Ishikawa (cell line): ENCODE measurements at regions not wholly inside any gene's neighbourhood (a gene's known extent, or its start where the extent isn't known, plus 50 kb on each side); places are given as distances from the start of the nearest gene placed in this dataset.

ENCODE experiments used
- CEBPB ChIP-seq: IDR thresholded peaks from 2 replicates; pipeline ENCODE4 v1.6.1; 2012
- CREB1 ChIP-seq: IDR thresholded peaks from 2 replicates; pipeline ENCODE4 v1.6.1; 2012; ENCODE audit warnings: low read depth
- EGR1 ChIP-seq: IDR thresholded peaks from 2 replicates; pipeline ENCODE4 v1.6.1; 2012
- EP300 ChIP-seq: IDR thresholded peaks from 2 replicates; pipeline ENCODE4 v1.6.1; 2012; ENCODE audit warnings: borderline replicate concordance
- FOXM1 ChIP-seq: IDR thresholded peaks from 2 replicates; pipeline ENCODE4 v1.6.1; 2012; ENCODE audit warnings: low read depth, borderline replicate concordance
- NFIC ChIP-seq: IDR thresholded peaks from 2 replicates; pipeline ENCODE4 v1.6.1; 2012
- RAD21 ChIP-seq: IDR thresholded peaks from 2 replicates; pipeline ENCODE4 v1.6.1; 2012; ENCODE audit warnings: low read depth
- TAF1 ChIP-seq: IDR thresholded peaks from 2 replicates; pipeline ENCODE4 v1.6.1; 2012; ENCODE audit warnings: low read depth, mild to moderate bottlenecking
- TCF12 ChIP-seq: IDR thresholded peaks from 2 replicates; pipeline ENCODE4 v1.6.1; 2012; ENCODE audit warnings: low read depth
- TEAD4 ChIP-seq: IDR thresholded peaks from 2 replicates; pipeline ENCODE4 v1.6.1; 2012
- YY1 ChIP-seq: IDR thresholded peaks from 2 replicates; pipeline ENCODE4 v1.6.1; 2012; ENCODE audit warnings: low read depth
- ZBTB7A ChIP-seq: IDR thresholded peaks from 2 replicates; pipeline ENCODE4 v1.6.1; 2012; ENCODE audit warnings: low read depth
- TF ChIP-seq, protein P1 (sequence below): IDR thresholded peaks from 2 replicates; pipeline ENCODE4 v1.6.1; 2012
- TF ChIP-seq, protein P2 (sequence below): IDR thresholded peaks from 2 replicates; pipeline ENCODE4 v1.6.1; 2012; ENCODE audit warnings: low read depth, mild to moderate bottlenecking
- TF ChIP-seq, protein P3 (sequence below): IDR thresholded peaks from 2 replicates; pipeline ENCODE4 v1.6.1; 2012

DNA sequence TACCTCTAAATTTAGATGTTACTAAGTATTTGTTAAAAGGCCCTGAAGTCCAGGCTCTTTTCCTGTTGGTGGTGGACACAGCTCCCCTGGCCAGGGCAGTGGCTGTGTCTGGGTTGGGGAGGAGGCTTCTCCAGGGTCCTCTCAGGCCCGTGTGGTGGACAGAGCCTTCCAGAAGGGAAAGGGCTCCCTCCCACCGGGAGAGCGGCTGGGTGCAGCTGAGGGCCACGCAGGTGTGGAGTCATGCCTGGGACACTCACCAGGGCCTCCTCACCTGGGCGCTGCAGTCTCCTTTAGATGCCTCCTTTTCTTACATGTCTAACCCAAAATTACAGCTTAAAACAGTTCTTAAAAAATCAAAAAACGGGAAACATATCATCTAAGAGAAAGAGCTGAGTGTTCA lies 128.2 kb upstream of the TCERG1L start:
- TF ChIP-seq NFIC: no peak
- TF ChIP-seq CREB1: no peak

DNA sequence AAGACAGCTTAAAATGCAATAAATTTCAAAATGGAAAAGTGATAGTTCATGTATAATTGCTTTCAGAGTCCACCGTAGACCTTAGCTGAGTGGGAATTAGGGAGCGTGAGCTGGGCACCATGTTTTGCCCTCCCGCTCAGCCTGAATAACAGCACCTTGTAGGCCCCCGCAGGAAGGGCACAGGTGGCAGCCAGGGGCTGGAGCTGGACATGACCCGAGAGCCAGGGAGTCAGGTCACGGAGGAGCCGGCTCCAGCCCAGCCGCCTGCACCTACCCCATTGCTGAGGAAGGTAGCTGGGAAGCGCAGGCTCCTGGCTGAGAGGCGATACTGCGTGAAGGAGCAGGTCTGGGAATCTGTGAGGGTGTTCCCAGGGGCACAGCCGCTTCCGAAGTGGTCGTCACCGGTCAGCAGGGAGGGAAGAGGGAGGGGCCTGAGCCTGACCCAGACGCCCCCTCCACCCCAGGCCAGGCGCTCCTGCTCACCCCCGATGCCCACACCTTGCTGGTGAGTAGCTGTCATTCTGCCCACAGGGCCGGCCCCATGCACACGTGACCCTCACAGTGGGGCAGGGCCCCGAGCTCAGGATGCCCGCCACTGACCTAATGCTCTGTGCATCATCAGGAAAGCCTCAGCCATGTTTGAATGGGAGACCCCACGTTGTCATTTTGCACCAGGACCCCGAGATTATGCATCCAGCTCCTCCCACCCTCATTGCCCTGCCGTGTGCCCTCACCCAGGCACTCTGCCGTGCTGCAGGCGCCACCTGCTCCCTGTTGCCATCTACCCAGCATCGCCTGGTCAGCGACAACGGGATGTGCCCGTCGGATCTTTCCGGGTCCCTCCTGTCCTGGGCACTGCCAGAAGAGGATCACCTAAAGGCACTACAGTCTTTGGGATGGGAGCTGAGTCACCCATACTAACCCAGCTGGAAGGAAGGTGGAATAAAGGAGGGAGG lies 129.2 kb upstream of the TCERG1L start:
- TF ChIP-seq NFIC: no peak
- TF ChIP-seq CEBPB: no peak
- TF ChIP-seq, protein P1, sequence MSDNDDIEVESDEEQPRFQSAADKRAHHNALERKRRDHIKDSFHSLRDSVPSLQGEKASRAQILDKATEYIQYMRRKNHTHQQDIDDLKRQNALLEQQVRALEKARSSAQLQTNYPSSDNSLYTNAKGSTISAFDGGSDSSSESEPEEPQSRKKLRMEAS: no peak
- no peak for TF ChIP-seq TEAD4
- TF ChIP-seq TCF12: no peak
- TF ChIP-seq, protein P2, sequence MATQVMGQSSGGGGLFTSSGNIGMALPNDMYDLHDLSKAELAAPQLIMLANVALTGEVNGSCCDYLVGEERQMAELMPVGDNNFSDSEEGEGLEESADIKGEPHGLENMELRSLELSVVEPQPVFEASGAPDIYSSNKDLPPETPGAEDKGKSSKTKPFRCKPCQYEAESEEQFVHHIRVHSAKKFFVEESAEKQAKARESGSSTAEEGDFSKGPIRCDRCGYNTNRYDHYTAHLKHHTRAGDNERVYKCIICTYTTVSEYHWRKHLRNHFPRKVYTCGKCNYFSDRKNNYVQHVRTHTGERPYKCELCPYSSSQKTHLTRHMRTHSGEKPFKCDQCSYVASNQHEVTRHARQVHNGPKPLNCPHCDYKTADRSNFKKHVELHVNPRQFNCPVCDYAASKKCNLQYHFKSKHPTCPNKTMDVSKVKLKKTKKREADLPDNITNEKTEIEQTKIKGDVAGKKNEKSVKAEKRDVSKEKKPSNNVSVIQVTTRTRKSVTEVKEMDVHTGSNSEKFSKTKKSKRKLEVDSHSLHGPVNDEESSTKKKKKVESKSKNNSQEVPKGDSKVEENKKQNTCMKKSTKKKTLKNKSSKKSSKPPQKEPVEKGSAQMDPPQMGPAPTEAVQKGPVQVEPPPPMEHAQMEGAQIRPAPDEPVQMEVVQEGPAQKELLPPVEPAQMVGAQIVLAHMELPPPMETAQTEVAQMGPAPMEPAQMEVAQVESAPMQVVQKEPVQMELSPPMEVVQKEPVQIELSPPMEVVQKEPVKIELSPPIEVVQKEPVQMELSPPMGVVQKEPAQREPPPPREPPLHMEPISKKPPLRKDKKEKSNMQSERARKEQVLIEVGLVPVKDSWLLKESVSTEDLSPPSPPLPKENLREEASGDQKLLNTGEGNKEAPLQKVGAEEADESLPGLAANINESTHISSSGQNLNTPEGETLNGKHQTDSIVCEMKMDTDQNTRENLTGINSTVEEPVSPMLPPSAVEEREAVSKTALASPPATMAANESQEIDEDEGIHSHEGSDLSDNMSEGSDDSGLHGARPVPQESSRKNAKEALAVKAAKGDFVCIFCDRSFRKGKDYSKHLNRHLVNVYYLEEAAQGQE: no peak
- TF ChIP-seq, protein P3, sequence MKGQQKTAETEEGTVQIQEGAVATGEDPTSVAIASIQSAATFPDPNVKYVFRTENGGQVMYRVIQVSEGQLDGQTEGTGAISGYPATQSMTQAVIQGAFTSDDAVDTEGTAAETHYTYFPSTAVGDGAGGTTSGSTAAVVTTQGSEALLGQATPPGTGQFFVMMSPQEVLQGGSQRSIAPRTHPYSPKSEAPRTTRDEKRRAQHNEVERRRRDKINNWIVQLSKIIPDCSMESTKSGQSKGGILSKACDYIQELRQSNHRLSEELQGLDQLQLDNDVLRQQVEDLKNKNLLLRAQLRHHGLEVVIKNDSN: peak; percentile 45; the same call in 1 of the 2 replicates

DNA sequence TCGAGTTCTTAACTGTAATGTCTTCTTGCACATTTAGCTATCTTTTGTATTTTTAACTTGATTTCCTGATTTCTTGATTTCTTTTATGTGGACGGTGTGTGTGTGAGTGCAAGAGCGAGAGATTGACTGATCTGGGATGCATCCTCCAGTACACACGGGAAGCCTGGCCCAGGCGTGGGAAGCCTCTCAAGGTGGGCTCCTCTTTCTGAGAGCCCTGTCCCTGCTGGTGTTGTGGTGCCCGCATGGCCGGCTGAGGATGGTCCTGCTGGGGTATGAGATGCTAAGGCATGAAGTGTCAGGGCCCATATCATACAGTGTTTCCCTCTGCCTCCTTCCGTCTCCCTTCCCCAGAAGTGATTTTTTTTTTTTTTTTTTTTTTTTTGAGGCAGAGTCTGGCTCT lies 130.8 kb upstream of the TCERG1L start:
- TF ChIP-seq TEAD4 (no peak), FOXM1 (no peak), RAD21 (no peak), NFIC (no peak), EGR1 (no peak)

DNA sequence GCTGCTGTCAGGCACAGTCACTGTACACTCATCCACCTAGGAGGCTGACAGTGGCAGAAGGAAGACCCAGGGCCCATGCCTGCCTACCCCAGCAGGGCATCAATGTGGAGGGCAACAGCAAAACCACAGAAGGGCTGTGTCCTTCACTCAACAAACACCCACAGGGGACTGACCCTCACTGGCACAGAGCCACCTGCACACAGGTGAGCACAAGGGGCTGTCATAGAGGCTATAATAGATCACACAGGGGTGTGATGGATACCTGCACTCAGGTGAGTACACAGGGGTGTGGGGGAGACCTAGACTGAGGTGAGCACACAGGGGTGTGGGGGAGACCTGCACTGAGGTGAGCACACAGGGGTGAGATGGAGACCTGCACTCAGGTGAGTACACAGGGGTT lies 132.8 kb upstream of the TCERG1L start:
- TF ChIP-seq, protein P3: no peak
- TF ChIP-seq TEAD4: no peak
- TF ChIP-seq TAF1: no peak
- TF ChIP-seq TCF12: no peak
- no peak for TF ChIP-seq ZBTB7A
- TF ChIP-seq NFIC: no peak
- TF ChIP-seq, protein P2: no peak
- TF ChIP-seq FOXM1: no peak
- TF ChIP-seq YY1: no peak
- TF ChIP-seq EGR1: no peak
- no peak for TF ChIP-seq CEBPB
- no peak for TF ChIP-seq CREB1
- TF ChIP-seq, protein P1: no peak
- TF ChIP-seq EP300: no peak

DNA sequence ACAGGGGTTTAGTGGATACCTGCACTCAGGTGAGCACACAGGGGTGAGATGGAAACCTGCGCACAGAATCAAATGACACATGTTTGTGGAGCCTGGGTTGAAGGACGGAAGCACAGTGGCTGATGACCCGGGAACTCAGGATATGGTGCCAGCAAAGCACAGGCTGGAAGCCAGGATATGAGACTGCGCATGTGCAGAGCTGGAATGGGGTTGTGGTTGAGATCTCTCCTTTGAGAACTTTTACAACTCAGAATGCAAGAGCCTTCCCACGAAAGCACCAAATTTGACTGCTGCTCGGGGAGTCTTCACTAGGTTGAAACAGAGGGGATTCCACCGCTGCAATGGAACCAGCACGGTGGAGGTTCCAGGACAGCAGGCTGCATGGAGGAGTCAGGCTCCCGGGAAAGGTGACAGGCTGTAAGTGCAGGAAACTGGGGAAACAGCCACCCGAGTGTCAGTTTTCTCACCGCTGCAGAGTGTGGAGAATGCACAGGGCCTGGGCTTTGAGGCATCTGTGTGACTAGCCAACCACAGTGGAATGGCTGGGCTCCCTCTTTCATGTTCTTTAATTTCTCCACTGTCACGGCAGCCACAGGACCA lies 133.4 kb upstream of the TCERG1L start:
- TF ChIP-seq TEAD4 (no peak), EP300 (no peak), FOXM1 (no peak), TCF12 (no peak), CEBPB (no peak), EGR1 (no peak), YY1 (no peak), TAF1 (no peak), RAD21 (no peak), ZBTB7A (no peak)
- TF ChIP-seq, protein P1: no peak
- TF ChIP-seq, protein P3: no peak

DNA sequence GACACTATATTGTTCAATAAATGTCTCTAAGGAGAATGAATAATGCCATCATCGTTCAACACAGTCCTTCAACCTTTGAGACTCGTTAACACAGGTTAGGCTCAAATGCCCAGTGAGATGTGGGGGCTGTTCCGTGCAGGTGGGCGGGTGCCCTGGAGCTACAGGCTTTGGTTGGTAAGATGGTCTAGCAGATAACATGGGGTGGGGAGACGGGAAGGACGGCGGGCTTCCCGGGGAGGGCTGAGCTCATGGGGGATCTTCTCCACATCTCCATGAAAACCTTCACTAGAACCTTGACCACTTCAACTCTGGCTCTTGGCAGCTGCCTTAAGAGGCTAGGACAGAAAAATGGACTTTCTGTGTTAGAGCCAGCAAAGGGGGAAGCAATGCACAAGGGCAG lies 134.1 kb upstream of the TCERG1L start:
- no peak for TF ChIP-seq NFIC
- no peak for TF ChIP-seq TEAD4
- no peak for TF ChIP-seq TAF1
- no peak for TF ChIP-seq CREB1
- no peak for TF ChIP-seq YY1
- no peak for TF ChIP-seq EGR1
- no peak for TF ChIP-seq RAD21
